Cardiac muscle cell (in vitro differentiated cells and primary cell): ENCODE measurements at regions not wholly inside any gene's neighbourhood (a gene's known extent, or its start where the extent isn't known, plus 50 kb on each side); places are given as distances from the start of the nearest gene placed in this dataset.

Experiments
- DNase-seq, 2 donors: peaks; one replicate each; pipeline versions ENCODE4 v3.0.0 to v3.0.0-alpha.2; 2010 to 2017; ENCODE audit warnings: low read depth in 1 of 2, low spot score in 1 of 2
- H3K27ac ChIP-seq: fragments of 200-600 bp; sonication (generic); 2 replicates; pipeline ENCODE4 v1.5.1; 2016
- H3K27me3 ChIP-seq: fragments of 200-600 bp; sonication (generic); 2 replicates; pipeline ENCODE4 v1.6.0; 2016; ENCODE audit warnings: control low read depth
- H3K36me3 ChIP-seq: fragments of 200-600 bp; sonication (generic); 2 replicates; pipeline ENCODE4 v1.5.1; 2016; ENCODE audit warnings: control low read depth
- H3K4me1 ChIP-seq: fragments of 200-600 bp; sonication (generic); 2 replicates; pipeline ENCODE4 v1.8.1; 2017; ENCODE audit warnings: low read depth, mild to moderate bottlenecking, mixed run types
- H3K4me3 ChIP-seq: fragments of 200-600 bp; sonication (generic); 2 replicates; pipeline ENCODE4 v1.5.1; 2016; ENCODE audit warnings: mild to moderate bottlenecking
- H3K9me3 ChIP-seq: fragments of 200-600 bp; sonication (generic); 2 replicates; pipeline ENCODE4 v1.5.1; 2017; ENCODE audit warnings: low read depth, mild to moderate bottlenecking, control low read depth
- TF ChIP-seq, protein P1 (sequence below): IDR thresholded peaks from 2 replicates; pipeline ENCODE4 v1.5.1; 2012; ENCODE audit warnings: low read depth, mild to moderate bottlenecking, low read length

DNA sequence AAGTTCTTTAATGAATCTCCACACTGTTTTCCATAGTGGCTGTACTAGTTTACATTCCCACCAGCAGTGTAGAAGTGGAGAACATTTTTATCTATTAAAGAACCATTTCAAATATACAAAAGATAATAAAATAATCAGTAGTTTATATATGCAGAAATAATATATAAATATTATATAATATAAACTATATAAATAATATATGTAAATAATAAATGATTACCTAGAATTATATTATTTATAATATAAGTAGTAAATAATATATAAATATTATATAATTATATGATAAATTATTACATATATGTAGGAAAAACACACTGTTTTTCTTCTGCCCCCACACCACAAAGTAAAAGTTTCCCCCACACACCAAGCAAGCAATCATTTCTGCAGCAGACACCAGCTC, 83.5 kb upstream of the NEUROD6 start:
- no peaks in the 10 kb centered on the region for H3K4me1 ChIP-seq
- H3K9me3 ChIP-seq: no peaks in the 10 kb centered on the region
- no peaks in the 10 kb centered on the region for H3K36me3 ChIP-seq
- DNase-seq: no peak
- no peak overlapping the region for H3K27ac ChIP-seq
- H3K27me3 ChIP-seq: no peaks in the 10 kb centered on the region
- H3K4me3 ChIP-seq: no peak overlapping the region
- TF ChIP-seq, protein P1, sequence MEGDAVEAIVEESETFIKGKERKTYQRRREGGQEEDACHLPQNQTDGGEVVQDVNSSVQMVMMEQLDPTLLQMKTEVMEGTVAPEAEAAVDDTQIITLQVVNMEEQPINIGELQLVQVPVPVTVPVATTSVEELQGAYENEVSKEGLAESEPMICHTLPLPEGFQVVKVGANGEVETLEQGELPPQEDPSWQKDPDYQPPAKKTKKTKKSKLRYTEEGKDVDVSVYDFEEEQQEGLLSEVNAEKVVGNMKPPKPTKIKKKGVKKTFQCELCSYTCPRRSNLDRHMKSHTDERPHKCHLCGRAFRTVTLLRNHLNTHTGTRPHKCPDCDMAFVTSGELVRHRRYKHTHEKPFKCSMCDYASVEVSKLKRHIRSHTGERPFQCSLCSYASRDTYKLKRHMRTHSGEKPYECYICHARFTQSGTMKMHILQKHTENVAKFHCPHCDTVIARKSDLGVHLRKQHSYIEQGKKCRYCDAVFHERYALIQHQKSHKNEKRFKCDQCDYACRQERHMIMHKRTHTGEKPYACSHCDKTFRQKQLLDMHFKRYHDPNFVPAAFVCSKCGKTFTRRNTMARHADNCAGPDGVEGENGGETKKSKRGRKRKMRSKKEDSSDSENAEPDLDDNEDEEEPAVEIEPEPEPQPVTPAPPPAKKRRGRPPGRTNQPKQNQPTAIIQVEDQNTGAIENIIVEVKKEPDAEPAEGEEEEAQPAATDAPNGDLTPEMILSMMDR: no peak

DNA sequence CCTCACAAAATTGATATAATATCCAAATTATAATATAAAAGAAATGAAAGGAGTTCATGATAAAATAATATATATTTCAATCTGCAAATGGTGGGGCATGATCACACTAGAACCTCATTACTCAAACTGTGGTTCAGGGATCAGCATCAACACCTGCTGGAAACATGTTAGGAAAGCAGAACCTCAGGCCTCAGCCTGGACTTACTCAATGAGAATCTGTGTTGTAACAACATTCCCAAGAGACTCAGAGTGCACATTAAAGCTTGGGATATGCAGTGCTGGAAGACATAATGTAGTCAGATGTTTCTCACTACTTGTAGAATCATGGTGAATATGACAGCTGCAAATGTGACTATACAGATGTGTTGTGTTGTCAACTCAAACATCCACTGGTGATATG, 81.7 kb upstream of the ITPRID1 start:
- no peaks in the 10 kb centered on the region for H3K36me3 ChIP-seq
- TF ChIP-seq, protein P1: no peak
- H3K27ac ChIP-seq: no peak overlapping the region
- H3K9me3 ChIP-seq: no peaks in the 10 kb centered on the region
- H3K4me3 ChIP-seq: no peak overlapping the region
- DNase-seq: peak in 1 of 2 donors; percentile 25
- no peaks in the 10 kb centered on the region for H3K27me3 ChIP-seq
- H3K4me1 ChIP-seq: no peaks in the 10 kb centered on the region

GRCh38 chr7:31432836-31433340, 81.0 kb upstream of the ITPRID1 start:
- Histone ChIP-seq H3K4me1 (no peaks in the 10 kb centered on the region), H3K27me3 (no peaks in the 10 kb centered on the region), H3K27ac (no peak overlapping the region), H3K9me3 (no peaks in the 10 kb centered on the region), H3K4me3 (no peak overlapping the region), H3K36me3 (no peaks in the 10 kb centered on the region)
- peak in 1 of 2 donors; percentile 22 for DNase-seq
- TF ChIP-seq, protein P1: no peak

- Histone ChIP-seq H3K36me3 (no peaks in the 10 kb centered on the region), H3K27me3 (no peaks in the 10 kb centered on the region), H3K27ac (no peak overlapping the region), H3K4me1 (no peaks in the 10 kb centered on the region), H3K4me3 (no peak overlapping the region), H3K9me3 (no peaks in the 10 kb centered on the region)
- TF ChIP-seq, protein P1: no peak
- no peak for DNase-seq
Observed at GRCh38 chr7:31437250-31437865, 76.5 kb upstream of the ITPRID1 start.

- Histone ChIP-seq H3K27me3 (no peaks in the 10 kb centered on the region), H3K9me3 (no peaks in the 10 kb centered on the region), H3K4me3 (no peak overlapping the region), H3K36me3 (no peaks in the 10 kb centered on the region), H3K4me1 (no peaks in the 10 kb centered on the region), H3K27ac (no peak overlapping the region)
- DNase-seq: no peak
- TF ChIP-seq, protein P1: no peak
Observed at GRCh38 chr7:31439165-31439564, 74.7 kb upstream of the ITPRID1 start.
